Liver (tissue), 8 donors: ENCODE measurements at regions not wholly inside any gene's neighbourhood (a gene's known extent, or its start where the extent isn't known, plus 50 kb on each side); places are given as distances from the start of the nearest gene placed in this dataset.

Source experiments
- DNase-seq: peaks from one replicate; pipeline ENCODE4 v3.0.0-alpha.2; 2017; ENCODE audit warnings: low spot score
- H3K27ac ChIP-seq, 2 donors: one replicate each; pipeline ENCODE4 v1.7.0; 2013; ENCODE audit warnings: inconsistent platforms in 2 of 2, low read length in 2 of 2, control low read depth in 1 of 2, low read depth in 1 of 2, mild to moderate bottlenecking in 1 of 2
- H3K27me3 ChIP-seq, 4 donors: one replicate each; pipeline versions ENCODE4 v1.6.1 to v1.7.0; 2013; ENCODE audit warnings: low read length in 3 of 4, inconsistent platforms in 1 of 4, mild to moderate bottlenecking in 1 of 4, moderate library complexity in 1 of 4; ENCODE audit not compliant: control insufficient read depth in 4 of 4, insufficient read depth in 4 of 4
- H3K36me3 ChIP-seq, 4 donors: one replicate each; pipeline versions ENCODE4 v1.6.1 to v1.7.0; 2013; ENCODE audit warnings: low read length in 3 of 4, mild to moderate bottlenecking in 3 of 4, low read depth in 1 of 4, moderate library complexity in 1 of 4; ENCODE audit not compliant: control insufficient read depth in 4 of 4, insufficient read depth in 3 of 4
- H3K4me1 ChIP-seq, 4 donors: one replicate each; pipeline versions ENCODE4 v1.6.1 to v1.7.0; 2013; ENCODE audit warnings: low read length in 3 of 4, mild to moderate bottlenecking in 3 of 4, moderate library complexity in 1 of 4; ENCODE audit not compliant: control insufficient read depth in 4 of 4, insufficient read depth in 4 of 4
- H3K4me3 ChIP-seq, 3 donors: one replicate each; pipeline versions ENCODE4 v1.6.1 to v1.7.0; 2013; ENCODE audit warnings: low read length in 3 of 3, control low read depth in 1 of 3, low read depth in 1 of 3, mild to moderate bottlenecking in 1 of 3
- H3K9ac ChIP-seq, 2 donors: one replicate each; pipeline ENCODE4 v1.7.0; 2013; ENCODE audit warnings: low read length in 2 of 2, mild to moderate bottlenecking in 2 of 2, moderate library complexity in 2 of 2, control low read depth in 1 of 2, low read depth in 1 of 2
- H3K9me3 ChIP-seq, 4 donors: one replicate each; pipeline versions ENCODE4 v1.6.1 to v1.7.0; 2013; ENCODE audit warnings: low read length in 3 of 4; ENCODE audit not compliant: control insufficient read depth in 4 of 4
- EGR1 ChIP-seq, 2 donors: IDR thresholded peaks; 2 replicates each; pipeline ENCODE4 v1.6.1; 2016 to 2018; ENCODE audit warnings: antibody characterized with exemption in 2 of 2, low read depth in 2 of 2
- FOXA1 ChIP-seq: IDR thresholded peaks from 2 replicates; pipeline ENCODE4 v1.6.1; 2016; ENCODE audit warnings: antibody characterized with exemption
- FOXA2 ChIP-seq: IDR thresholded peaks from 2 replicates; pipeline ENCODE4 v1.6.1; 2016; ENCODE audit warnings: antibody characterized with exemption
- GABPA ChIP-seq, 2 donors: IDR thresholded peaks in 1 of 2; conservative IDR thresholded peaks in 1 of 2; 2 replicates each; pipeline ENCODE4 v1.6.1; 2016; ENCODE audit warnings: antibody characterized with exemption in 2 of 2, mild to moderate bottlenecking in 1 of 2, moderate library complexity in 1 of 2
- HNF4A ChIP-seq, 2 donors: conservative IDR thresholded peaks; 2 replicates each; pipeline ENCODE4 v1.6.1; 2016; ENCODE audit warnings: antibody characterized with exemption in 2 of 2, mild to moderate bottlenecking in 2 of 2
- HNF4G ChIP-seq: IDR thresholded peaks from 2 replicates; pipeline ENCODE4 v1.6.1; 2016; ENCODE audit warnings: antibody characterized with exemption
- JUND ChIP-seq, 2 donors: IDR thresholded peaks; 2 replicates each; pipeline ENCODE4 v1.6.1; 2016; ENCODE audit warnings: antibody characterized with exemption in 2 of 2
- NR2F2 ChIP-seq: IDR thresholded peaks from 2 replicates; pipeline ENCODE4 v1.6.1; 2016; ENCODE audit warnings: antibody characterized with exemption
- RAD21 ChIP-seq, 2 donors: IDR thresholded peaks; 2 replicates each; pipeline ENCODE4 v1.6.1; 2016; ENCODE audit warnings: antibody characterized with exemption in 2 of 2, mild to moderate bottlenecking in 2 of 2
- RXRA ChIP-seq, 2 donors: IDR thresholded peaks; 2 replicates each; pipeline ENCODE4 v1.6.1; 2017 to 2018; ENCODE audit warnings: antibody characterized with exemption in 2 of 2, mild to moderate bottlenecking in 1 of 2
- SP1 ChIP-seq: IDR thresholded peaks from 2 replicates; pipeline ENCODE4 v1.6.1; 2018; ENCODE audit warnings: antibody characterized with exemption, mild to moderate bottlenecking
- TAF1 ChIP-seq: conservative IDR thresholded peaks from 2 replicates; pipeline ENCODE4 v1.6.1; 2016; ENCODE audit warnings: antibody characterized with exemption, mild to moderate bottlenecking
- YY1 ChIP-seq: IDR thresholded peaks from 2 replicates; pipeline ENCODE4 v1.6.1; 2016; ENCODE audit warnings: antibody characterized with exemption, mild to moderate bottlenecking
- WGBS: extraction: QIAGEN DNeasy Blood & Tissue Kit; methylation state at CpG from one replicate; pipeline ENCODE4 v1.1.7; 2013; 5-methylcytosine and 5-hydroxymethylcytosine counted together
- TF ChIP-seq, protein P1 (sequence below): fragments of 150-350 bp; IDR thresholded peaks from 2 replicates; pipeline ENCODE4 v1.5.1; 2017; ENCODE audit warnings: improper control_type of control experiment, low read depth, low read length; ENCODE audit not compliant: missing input control
- TF ChIP-seq, protein P2 (sequence below): IDR thresholded peaks from 2 replicates; pipeline ENCODE4 v1.6.1; 2016; ENCODE audit warnings: antibody characterized with exemption
- TF ChIP-seq, protein P3 (sequence below): IDR thresholded peaks from 2 replicates; pipeline ENCODE4 v1.6.1; 2016; ENCODE audit warnings: antibody characterized with exemption
- TF ChIP-seq, protein P4 (sequence below): IDR thresholded peaks from 2 replicates; pipeline ENCODE4 v1.6.1; 2016; ENCODE audit warnings: antibody characterized with exemption
- donor health status: healthy.
- donor health status: healthy.
- donor health status: healthy.
- donor health status: healthy.
- donor health status: healthy.

DNA sequence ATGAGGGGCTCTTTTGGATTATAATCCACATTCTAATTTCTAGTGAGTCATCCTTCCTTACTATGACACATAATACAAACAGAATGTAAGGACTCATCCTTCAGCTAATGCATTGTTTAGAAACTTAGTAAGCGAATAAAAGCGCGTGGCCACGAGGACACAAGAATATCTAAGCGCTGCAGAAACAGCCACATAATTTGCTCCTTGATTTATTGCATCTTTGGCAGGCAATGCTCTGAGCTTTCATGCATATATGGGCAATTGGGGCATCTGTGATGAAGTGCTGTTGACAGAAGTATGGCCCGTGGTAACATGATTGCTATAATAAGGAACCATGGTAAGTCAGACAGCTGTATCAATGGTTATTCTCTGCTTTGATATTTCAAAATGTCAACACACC, 191.3 kb upstream of the ZNF385D start:
- H3K4me3 ChIP-seq: no peak overlapping the region
- WGBS: 89% methylated on average over 6 of the region's 6 CpGs
- TF ChIP-seq RAD21 (IDR thresholded peaks at IDR 0.05): no peak
- TF ChIP-seq, protein P1, sequence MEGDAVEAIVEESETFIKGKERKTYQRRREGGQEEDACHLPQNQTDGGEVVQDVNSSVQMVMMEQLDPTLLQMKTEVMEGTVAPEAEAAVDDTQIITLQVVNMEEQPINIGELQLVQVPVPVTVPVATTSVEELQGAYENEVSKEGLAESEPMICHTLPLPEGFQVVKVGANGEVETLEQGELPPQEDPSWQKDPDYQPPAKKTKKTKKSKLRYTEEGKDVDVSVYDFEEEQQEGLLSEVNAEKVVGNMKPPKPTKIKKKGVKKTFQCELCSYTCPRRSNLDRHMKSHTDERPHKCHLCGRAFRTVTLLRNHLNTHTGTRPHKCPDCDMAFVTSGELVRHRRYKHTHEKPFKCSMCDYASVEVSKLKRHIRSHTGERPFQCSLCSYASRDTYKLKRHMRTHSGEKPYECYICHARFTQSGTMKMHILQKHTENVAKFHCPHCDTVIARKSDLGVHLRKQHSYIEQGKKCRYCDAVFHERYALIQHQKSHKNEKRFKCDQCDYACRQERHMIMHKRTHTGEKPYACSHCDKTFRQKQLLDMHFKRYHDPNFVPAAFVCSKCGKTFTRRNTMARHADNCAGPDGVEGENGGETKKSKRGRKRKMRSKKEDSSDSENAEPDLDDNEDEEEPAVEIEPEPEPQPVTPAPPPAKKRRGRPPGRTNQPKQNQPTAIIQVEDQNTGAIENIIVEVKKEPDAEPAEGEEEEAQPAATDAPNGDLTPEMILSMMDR: no peak
- TF ChIP-seq HNF4A (conservative IDR thresholded peaks at IDR 0.05): no peak
- no peak for TF ChIP-seq GABPA (IDR thresholded peaks at IDR 0.05 in 1 of 2, conservative IDR thresholded peaks at IDR 0.05 in 1 of 2)
- TF ChIP-seq NR2F2: no peak
- no peak overlapping the region for H3K27ac ChIP-seq
- H3K4me1 ChIP-seq: no peaks in the 10 kb centered on the region
- no peaks in the 10 kb centered on the region for H3K9me3 ChIP-seq
- DNase-seq: no peak
- H3K9ac ChIP-seq: no peak overlapping the region
- no peaks in the 10 kb centered on the region for H3K27me3 ChIP-seq
- no peaks in the 10 kb centered on the region for H3K36me3 ChIP-seq

DNA sequence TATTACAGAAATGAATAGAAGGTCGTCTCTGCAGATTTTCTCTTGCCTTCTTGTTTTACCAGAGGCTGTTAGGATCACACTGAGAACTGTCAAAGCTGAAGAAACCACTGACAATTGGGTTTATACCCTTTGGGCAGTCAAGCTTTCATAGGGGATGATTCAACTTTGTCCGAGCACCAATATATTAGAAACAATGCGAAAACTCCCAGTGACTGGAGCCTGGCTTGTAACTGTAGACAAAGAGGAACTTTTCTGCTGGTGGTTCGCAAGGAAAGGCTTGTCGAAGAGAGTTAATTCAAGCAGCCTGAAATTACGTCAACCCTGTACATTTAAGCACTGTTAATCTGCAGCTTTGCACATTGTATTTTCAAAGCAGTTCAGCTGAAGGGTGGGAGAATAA, 193.2 kb upstream of the ZNF385D start:
- Histone ChIP-seq H3K27ac (no peak overlapping the region), H3K4me3 (no peak overlapping the region), H3K36me3 (no peaks in the 10 kb centered on the region), H3K27me3 (no peaks in the 10 kb centered on the region), H3K4me1 (no peaks in the 10 kb centered on the region), H3K9me3 (no peaks in the 10 kb centered on the region), H3K9ac (no peak overlapping the region)
- WGBS: 76% methylated on average over 6 of the region's 6 CpGs
- DNase-seq: no peak
- no peak for TF ChIP-seq SP1
- TF ChIP-seq JUND (IDR thresholded peaks at IDR 0.05): no peak
- TF ChIP-seq GABPA (IDR thresholded peaks at IDR 0.05 in 1 of 2, conservative IDR thresholded peaks at IDR 0.05 in 1 of 2): no peak
- no peak for TF ChIP-seq YY1
- TF ChIP-seq, protein P2, sequence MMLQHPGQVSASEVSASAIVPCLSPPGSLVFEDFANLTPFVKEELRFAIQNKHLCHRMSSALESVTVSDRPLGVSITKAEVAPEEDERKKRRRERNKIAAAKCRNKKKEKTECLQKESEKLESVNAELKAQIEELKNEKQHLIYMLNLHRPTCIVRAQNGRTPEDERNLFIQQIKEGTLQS: no peak
- TF ChIP-seq, protein P3, sequence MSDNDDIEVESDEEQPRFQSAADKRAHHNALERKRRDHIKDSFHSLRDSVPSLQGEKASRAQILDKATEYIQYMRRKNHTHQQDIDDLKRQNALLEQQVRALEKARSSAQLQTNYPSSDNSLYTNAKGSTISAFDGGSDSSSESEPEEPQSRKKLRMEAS: no peak
- no peak for TF ChIP-seq EGR1 (IDR thresholded peaks at IDR 0.05; ENCODE audit: low read depth in 2 of 2)
- no peak for TF ChIP-seq FOXA2
- no peak for TF ChIP-seq NR2F2
- TF ChIP-seq RAD21 (IDR thresholded peaks at IDR 0.05): no peak
- TF ChIP-seq, protein P4, sequence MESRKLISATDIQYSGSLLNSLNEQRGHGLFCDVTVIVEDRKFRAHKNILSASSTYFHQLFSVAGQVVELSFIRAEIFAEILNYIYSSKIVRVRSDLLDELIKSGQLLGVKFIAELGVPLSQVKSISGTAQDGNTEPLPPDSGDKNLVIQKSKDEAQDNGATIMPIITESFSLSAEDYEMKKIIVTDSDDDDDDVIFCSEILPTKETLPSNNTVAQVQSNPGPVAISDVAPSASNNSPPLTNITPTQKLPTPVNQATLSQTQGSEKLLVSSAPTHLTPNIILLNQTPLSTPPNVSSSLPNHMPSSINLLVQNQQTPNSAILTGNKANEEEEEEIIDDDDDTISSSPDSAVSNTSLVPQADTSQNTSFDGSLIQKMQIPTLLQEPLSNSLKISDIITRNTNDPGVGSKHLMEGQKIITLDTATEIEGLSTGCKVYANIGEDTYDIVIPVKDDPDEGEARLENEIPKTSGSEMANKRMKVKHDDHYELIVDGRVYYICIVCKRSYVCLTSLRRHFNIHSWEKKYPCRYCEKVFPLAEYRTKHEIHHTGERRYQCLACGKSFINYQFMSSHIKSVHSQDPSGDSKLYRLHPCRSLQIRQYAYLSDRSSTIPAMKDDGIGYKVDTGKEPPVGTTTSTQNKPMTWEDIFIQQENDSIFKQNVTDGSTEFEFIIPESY: no peak
- no peak for TF ChIP-seq FOXA1
- TF ChIP-seq, protein P1: no peak
- no peak for TF ChIP-seq HNF4G
- no peak for TF ChIP-seq TAF1
- no peak for TF ChIP-seq HNF4A (conservative IDR thresholded peaks at IDR 0.05)
- no peak for TF ChIP-seq RXRA (IDR thresholded peaks at IDR 0.05)
